Ovary (tissue), 3 donors: ENCODE measurements at regions not wholly inside any gene's neighbourhood (a gene's known extent, or its start where the extent isn't known, plus 50 kb on each side); places are given as distances from the start of the nearest gene placed in this dataset.

Source experiments
- POLR2A ChIP-seq: fragments of 450-650 bp; IDR thresholded peaks from one replicate; pipeline ENCODE4 v1.6.1; 2017; ENCODE audit warnings: antibody characterized with exemption, mild to moderate bottlenecking, moderate library complexity
- TF ChIP-seq, protein P1 (sequence below), 3 donors: fragments of 450-650 bp in 2 of 3; fragments of 200-600 bp in 1 of 3; IDR thresholded peaks; one replicate each; pipeline versions ENCODE4 v1.5.1 to v1.8.0; 2016 to 2022; ENCODE audit warnings: antibody characterized with exemption in 3 of 3, mild to moderate bottlenecking in 1 of 3
- donor health status: DM: no; HTN: no; CAD: no.

GRCh38 chr2:143936538-143936847 is 583.4 kb downstream of the ZEB2 start:
- TF ChIP-seq, protein P1, sequence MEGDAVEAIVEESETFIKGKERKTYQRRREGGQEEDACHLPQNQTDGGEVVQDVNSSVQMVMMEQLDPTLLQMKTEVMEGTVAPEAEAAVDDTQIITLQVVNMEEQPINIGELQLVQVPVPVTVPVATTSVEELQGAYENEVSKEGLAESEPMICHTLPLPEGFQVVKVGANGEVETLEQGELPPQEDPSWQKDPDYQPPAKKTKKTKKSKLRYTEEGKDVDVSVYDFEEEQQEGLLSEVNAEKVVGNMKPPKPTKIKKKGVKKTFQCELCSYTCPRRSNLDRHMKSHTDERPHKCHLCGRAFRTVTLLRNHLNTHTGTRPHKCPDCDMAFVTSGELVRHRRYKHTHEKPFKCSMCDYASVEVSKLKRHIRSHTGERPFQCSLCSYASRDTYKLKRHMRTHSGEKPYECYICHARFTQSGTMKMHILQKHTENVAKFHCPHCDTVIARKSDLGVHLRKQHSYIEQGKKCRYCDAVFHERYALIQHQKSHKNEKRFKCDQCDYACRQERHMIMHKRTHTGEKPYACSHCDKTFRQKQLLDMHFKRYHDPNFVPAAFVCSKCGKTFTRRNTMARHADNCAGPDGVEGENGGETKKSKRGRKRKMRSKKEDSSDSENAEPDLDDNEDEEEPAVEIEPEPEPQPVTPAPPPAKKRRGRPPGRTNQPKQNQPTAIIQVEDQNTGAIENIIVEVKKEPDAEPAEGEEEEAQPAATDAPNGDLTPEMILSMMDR (IDR thresholded peaks at IDR 0.05), result no peak
- TF ChIP-seq POLR2A, result no peak
